Smooth muscle cell (in vitro differentiated cells): ENCODE measurements at regions not wholly inside any gene's neighbourhood (a gene's known extent, or its start where the extent isn't known, plus 50 kb on each side); places are given as distances from the start of the nearest gene placed in this dataset.

Experiments used
- DNase-seq: peaks from one replicate; lab custom pipeline; 2025; ENCODE audit not compliant: unreplicated experiment; lab: John Stamatoyannopoulos, UW
- H2AFZ ChIP-seq: fragments of 200-600 bp; sonication (generic); 2 replicates; pipeline ENCODE4 v1.6.0; 2016; ENCODE audit warnings: antibody characterized with exemption, low read depth, mild to moderate bottlenecking
- H3F3A ChIP-seq: fragments of 200-600 bp; sonication (generic); 2 replicates; pipeline ENCODE4 v1.6.0; 2017; ENCODE audit warnings: antibody characterized with exemption, low read depth
- H3K27ac ChIP-seq: fragments of 200-600 bp; sonication (generic); 2 replicates; pipeline ENCODE4 v1.5.1; 2016; ENCODE audit warnings: low read depth, mild to moderate bottlenecking
- H3K27me3 ChIP-seq: fragments of 200-600 bp; sonication (generic); 2 replicates; pipeline ENCODE4 v1.6.1; 2016; ENCODE audit warnings: low read depth, mild to moderate bottlenecking
- H3K36me3 ChIP-seq: fragments of 200-600 bp; sonication (generic); 2 replicates; pipeline ENCODE4 v1.5.1; 2016; ENCODE audit warnings: low read depth
- H3K4me1 ChIP-seq: fragments of 200-600 bp; sonication (generic); 2 replicates; pipeline ENCODE4 v1.5.1; 2016; ENCODE audit warnings: low read depth
- H3K4me2 ChIP-seq: fragments of 200-600 bp; sonication (generic); 2 replicates; pipeline ENCODE4 v1.6.0; 2016; ENCODE audit warnings: mild to moderate bottlenecking
- H3K4me3 ChIP-seq: fragments of 200-600 bp; sonication (generic); 2 replicates; pipeline ENCODE4 v1.5.1; 2016; ENCODE audit warnings: mild to moderate bottlenecking
- H3K79me2 ChIP-seq: fragments of 200-600 bp; sonication (generic); 2 replicates; pipeline ENCODE4 v1.6.0; 2016; ENCODE audit warnings: low read depth, mild to moderate bottlenecking
- H3K9ac ChIP-seq: fragments of 200-600 bp; sonication (generic); 2 replicates; pipeline ENCODE4 v1.6.0; 2016; ENCODE audit warnings: low read depth
- H3K9me3 ChIP-seq: fragments of 200-600 bp; sonication (generic); replicated peaks from 2 replicates; pipeline ENCODE4 v1.5.1; 2016; ENCODE audit warnings: low read depth
- H4K20me1 ChIP-seq: fragments of 200-600 bp; sonication (generic); 2 replicates; pipeline ENCODE4 v1.6.0; 2016; ENCODE audit warnings: low read depth
- WGBS: methylation state at CpG from one replicate; pipeline ENCODE4 v1.1.7; 2016; ENCODE audit warnings: low lambda C conversion rate; 5-methylcytosine and 5-hydroxymethylcytosine counted together
- TF ChIP-seq, protein P1 (sequence below): fragments of 200-600 bp; sonication (generic); IDR thresholded peaks from 2 replicates; pipeline ENCODE4 v1.5.1; 2017; ENCODE audit warnings: borderline replicate concordance, mild to moderate bottlenecking, antibody characterized with exemption; ENCODE audit not compliant: insufficient read depth, poor library complexity, severe bottlenecking

DNA sequence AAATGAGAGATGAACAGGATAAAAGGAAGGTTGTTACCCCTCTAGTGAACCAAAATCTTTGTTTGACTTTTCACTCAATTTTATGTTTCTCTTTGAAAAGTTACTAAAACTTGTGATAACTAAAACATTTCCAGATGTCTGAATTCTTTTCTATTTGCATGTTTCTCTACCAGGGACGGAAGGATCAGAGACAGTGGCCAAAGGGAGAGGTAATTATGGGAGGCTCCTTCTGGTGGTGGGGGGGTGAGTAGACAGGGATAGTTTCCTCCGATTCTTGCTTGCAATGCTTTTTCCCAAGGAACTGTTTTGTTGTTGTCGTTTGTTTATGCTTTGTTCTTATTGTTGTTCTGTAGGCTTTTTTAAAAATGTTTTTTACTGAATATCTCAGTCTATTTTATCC lies 374.8 kb downstream of the INHBA start:
- Histone ChIP-seq H2AFZ (peak overlapping the region; percentile 23), H4K20me1 (no peaks in the 10 kb centered on the region), H3K9ac (no peak overlapping the region), H3K4me2 (no peak overlapping the region), H3F3A (peaks cover 10% of the 10 kb centered on the region), H3K27ac (peak overlapping the region; percentile 17), H3K27me3 (no peaks in the 10 kb centered on the region), H3K4me3 (no peak overlapping the region), H3K36me3 (no peaks in the 10 kb centered on the region), H3K4me1 (peaks cover 4% of the 10 kb centered on the region), H3K79me2 (no peaks in the 10 kb centered on the region), H3K9me3 (no peaks in the 10 kb centered on the region)
- no peak for DNase-seq
- 46% methylated on average over 3 of the region's 3 CpGs for WGBS
- TF ChIP-seq, protein P1, sequence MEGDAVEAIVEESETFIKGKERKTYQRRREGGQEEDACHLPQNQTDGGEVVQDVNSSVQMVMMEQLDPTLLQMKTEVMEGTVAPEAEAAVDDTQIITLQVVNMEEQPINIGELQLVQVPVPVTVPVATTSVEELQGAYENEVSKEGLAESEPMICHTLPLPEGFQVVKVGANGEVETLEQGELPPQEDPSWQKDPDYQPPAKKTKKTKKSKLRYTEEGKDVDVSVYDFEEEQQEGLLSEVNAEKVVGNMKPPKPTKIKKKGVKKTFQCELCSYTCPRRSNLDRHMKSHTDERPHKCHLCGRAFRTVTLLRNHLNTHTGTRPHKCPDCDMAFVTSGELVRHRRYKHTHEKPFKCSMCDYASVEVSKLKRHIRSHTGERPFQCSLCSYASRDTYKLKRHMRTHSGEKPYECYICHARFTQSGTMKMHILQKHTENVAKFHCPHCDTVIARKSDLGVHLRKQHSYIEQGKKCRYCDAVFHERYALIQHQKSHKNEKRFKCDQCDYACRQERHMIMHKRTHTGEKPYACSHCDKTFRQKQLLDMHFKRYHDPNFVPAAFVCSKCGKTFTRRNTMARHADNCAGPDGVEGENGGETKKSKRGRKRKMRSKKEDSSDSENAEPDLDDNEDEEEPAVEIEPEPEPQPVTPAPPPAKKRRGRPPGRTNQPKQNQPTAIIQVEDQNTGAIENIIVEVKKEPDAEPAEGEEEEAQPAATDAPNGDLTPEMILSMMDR, result no peak

DNA sequence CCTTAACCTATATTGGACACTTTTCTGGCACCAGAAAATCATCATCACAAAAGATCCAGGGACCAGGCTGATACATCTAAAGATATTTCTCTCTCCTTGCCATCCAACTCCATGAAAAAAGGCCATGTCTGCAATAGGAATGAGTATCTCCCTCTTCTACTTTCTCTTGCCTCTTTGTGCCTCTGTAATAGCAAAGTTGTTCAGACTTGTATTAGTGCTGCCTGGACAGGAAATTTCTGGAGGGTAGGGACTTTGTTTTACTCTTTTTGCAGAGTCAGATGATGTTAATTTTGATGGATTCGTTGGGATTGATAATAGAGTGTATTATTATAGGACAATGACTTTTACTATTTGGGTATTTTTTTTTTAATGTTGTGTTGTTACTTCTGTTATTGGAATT lies 376.3 kb downstream of the INHBA start:
- TF ChIP-seq, protein P1, result no peak
- no peaks in the 10 kb centered on the region for H3K27me3 ChIP-seq
- 94% methylated on average over 1 of the region's 1 CpG for WGBS
- H3K36me3 ChIP-seq, result no peaks in the 10 kb centered on the region
- H3F3A ChIP-seq, result peaks cover 3% of the 10 kb centered on the region
- no peak overlapping the region for H3K4me3 ChIP-seq
- no peaks in the 10 kb centered on the region for H3K4me1 ChIP-seq
- H3K27ac ChIP-seq, result no peak overlapping the region
- H3K9ac ChIP-seq, result no peak overlapping the region
- H3K79me2 ChIP-seq, result no peaks in the 10 kb centered on the region
- H4K20me1 ChIP-seq, result no peaks in the 10 kb centered on the region
- H2AFZ ChIP-seq, result peak overlapping the region; percentile 40
- no peak for DNase-seq
- no peaks in the 10 kb centered on the region for H3K9me3 ChIP-seq
- H3K4me2 ChIP-seq, result no peak overlapping the region

DNA sequence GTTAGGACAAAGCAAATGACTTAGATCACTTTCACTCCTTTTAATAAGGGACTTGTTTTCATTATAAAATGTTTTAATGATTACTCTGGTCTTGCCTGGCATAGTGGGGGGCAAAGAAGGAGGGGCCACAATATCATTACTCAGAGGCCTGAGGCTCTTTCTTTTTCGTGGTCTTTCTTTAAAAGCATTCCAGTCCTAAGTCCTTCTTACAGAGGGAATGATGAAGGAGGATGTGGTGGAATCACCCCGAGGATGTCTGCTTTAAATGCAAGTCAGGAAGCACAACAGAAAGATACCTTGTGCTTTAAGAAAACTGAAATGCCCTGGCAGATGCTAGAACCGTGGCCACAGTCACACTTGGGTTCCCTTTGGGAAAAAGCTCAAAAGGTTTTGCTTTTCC lies 379.1 kb downstream of the INHBA start:
- Histone ChIP-seq H3K79me2 (no peaks in the 10 kb centered on the region), H3K9ac (no peak overlapping the region), H3K4me1 (no peaks in the 10 kb centered on the region), H3K27me3 (no peaks in the 10 kb centered on the region), H4K20me1 (no peaks in the 10 kb centered on the region), H3K4me3 (no peak overlapping the region), H3K9me3 (no peaks in the 10 kb centered on the region), H3K36me3 (no peaks in the 10 kb centered on the region), H2AFZ (peak overlapping the region; percentile 58), H3K27ac (peak overlapping the region; percentile 56), H3F3A (peaks cover 3% of the 10 kb centered on the region), H3K4me2 (peak overlapping the region; percentile 8)
- WGBS, result 14% methylated on average over 3 of the region's 3 CpGs
- TF ChIP-seq, protein P1, result no peak
- no peak for DNase-seq

DNA sequence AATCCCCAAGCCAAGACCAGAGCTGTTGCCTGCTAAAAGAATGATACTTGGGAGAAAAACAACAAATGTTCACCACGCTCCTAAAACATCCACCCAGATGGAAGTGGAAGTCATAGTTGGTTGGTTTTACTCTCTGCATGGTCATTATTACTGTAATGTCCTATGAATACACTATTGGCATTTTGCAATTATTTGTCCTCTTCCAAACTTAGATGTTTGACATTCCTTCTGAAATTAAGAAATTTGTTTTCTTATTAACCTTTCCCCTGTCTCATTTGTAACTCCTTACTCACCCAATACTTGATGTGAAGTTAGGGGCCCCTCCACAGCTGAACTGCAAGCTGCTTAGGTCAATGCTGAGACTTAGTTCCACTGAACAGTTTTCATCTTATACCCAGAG lies 383.3 kb downstream of the INHBA start:
- Histone ChIP-seq H3K27me3 (no peaks in the 10 kb centered on the region), H3K4me3 (no peak overlapping the region), H3K36me3 (no peaks in the 10 kb centered on the region), H3K79me2 (no peaks in the 10 kb centered on the region), H3K9me3 (no peaks in the 10 kb centered on the region), H3K9ac (no peak overlapping the region), H3K27ac (no peak overlapping the region), H3K4me2 (no peak overlapping the region), H4K20me1 (no peaks in the 10 kb centered on the region), H3F3A (no peaks in the 10 kb centered on the region), H3K4me1 (no peaks in the 10 kb centered on the region), H2AFZ (no peak overlapping the region)
- DNase-seq, result no peak
- WGBS, result 96% methylated on average over 1 of the region's 1 CpG
- TF ChIP-seq, protein P1, result no peak
